ENCODE measurements at regions not wholly inside any gene's neighbourhood (a gene's known extent, or its start where the extent isn't known, plus 50 kb on each side); places are given as distances from the start of the nearest gene placed in this dataset.

DNA sequence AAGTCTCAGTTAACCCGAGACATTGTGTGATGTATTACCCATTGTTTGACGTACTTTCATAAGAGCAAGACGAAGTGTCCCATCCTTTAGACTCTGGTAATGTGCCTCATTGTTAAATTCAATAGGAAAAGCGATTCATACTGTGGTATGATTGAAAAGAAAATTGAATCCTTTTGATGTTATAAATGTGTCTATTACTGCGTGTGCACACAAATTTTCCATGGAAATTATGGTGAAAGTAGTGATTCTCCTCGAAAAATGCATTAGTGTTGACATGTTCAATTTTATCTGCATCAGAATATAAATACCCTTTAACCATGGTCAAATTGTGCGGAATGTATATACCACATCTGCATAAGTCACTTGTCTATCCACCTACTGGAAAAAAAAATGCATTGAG lies 386.8 kb downstream of the INSC start:
- TF ChIP-seq CTCF (conservative IDR thresholded peaks at IDR 0.05; ENCODE audit: low read depth, low read length) = no peak
- no peak for TF ChIP-seq EZH2 (IDR thresholded peaks at IDR 0.05; ENCODE audit: borderline replicate concordance, low read depth, low read length, poor library complexity, severe bottlenecking)
